GM12892 (cell line): ENCODE measurements at regions not wholly inside any gene's neighbourhood (a gene's known extent, or its start where the extent isn't known, plus 50 kb on each side); places are given as distances from the start of the nearest gene placed in this dataset.

Source experiments
- POLR2A ChIP-seq: IDR thresholded peaks from 2 replicates; pipeline ENCODE4 v1.6.1; 2011; ENCODE audit warnings: low read depth, low read length, control low read depth
- POLR2AphosphoS5 ChIP-seq: IDR thresholded peaks from 2 replicates; pipeline ENCODE4 v1.6.1; 2011; ENCODE audit warnings: low read depth, low read length, control low read depth
- TAF1 ChIP-seq: IDR thresholded peaks from 2 replicates; pipeline ENCODE4 v1.6.1; 2011; ENCODE audit warnings: low read depth, mild to moderate bottlenecking, control low read depth, low read length, borderline replicate concordance

DNA sequence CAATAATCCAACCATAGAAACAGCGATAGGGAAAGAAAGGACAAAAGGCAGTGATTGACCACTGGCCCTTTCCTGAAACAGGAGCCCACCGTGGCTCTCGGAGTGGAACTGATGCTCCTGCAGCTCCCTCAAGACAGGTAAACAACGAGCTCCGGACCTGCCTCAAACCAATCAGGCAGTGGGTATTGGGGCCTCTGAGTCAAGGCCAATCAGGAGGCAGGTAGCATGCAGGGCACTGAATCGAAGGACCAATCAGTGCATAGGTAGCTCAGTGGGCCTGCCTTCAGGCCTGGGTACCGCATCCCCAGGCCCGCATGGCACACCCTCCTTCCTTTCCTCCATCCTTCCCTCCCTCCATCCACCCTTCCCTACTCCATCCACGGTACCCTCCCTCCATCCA lies 425.1 kb upstream of the MGMT start:
- TF ChIP-seq POLR2AphosphoS5 (no peak), POLR2A (no peak), TAF1 (no peak)
